Stomach (tissue), 4 donors: ENCODE measurements at regions not wholly inside any gene's neighbourhood (a gene's known extent, or its start where the extent isn't known, plus 50 kb on each side); places are given as distances from the start of the nearest gene placed in this dataset.

Experiments used
- CTCF ChIP-seq, 7 experiments: fragments of 450-650 bp in 4 of 7; fragments of 200-600 bp in 3 of 7; sonication (generic) in 3 of 7; IDR thresholded peaks; one replicate each; pipeline ENCODE4 v1.5.1; 2016 to 2019; ENCODE audit warnings: antibody characterized with exemption in 7 of 7, control low read depth in 2 of 7, mild to moderate bottlenecking in 1 of 7
- POLR2A ChIP-seq, 4 donors: fragments of 450-650 bp; IDR thresholded peaks; one replicate each; pipeline ENCODE4 v1.6.1; 2016; ENCODE audit warnings: antibody characterized with exemption in 4 of 4, control low read depth in 2 of 4, mild to moderate bottlenecking in 1 of 4, moderate library complexity in 1 of 4
- POLR2AphosphoS5 ChIP-seq, 3 donors: sonication (generic); formaldehyde crosslinking; IDR thresholded peaks; one replicate each; pipeline ENCODE4 v1.6.1; 2016; ENCODE audit warnings: antibody characterized with exemption in 3 of 3

GRCh38 chr20:52094693-52095092 lies 96.9 kb downstream of the ZFP64 start:
- no peak for TF ChIP-seq CTCF (IDR thresholded peaks at IDR 0.05)
- no peak for TF ChIP-seq POLR2A (IDR thresholded peaks at IDR 0.05)
- TF ChIP-seq POLR2AphosphoS5 (IDR thresholded peaks at IDR 0.05) = no peak
